Left lung (tissue), 4 donors: ENCODE measurements at regions not wholly inside any gene's neighbourhood (a gene's known extent, or its start where the extent isn't known, plus 50 kb on each side); places are given as distances from the start of the nearest gene placed in this dataset.

Experiments used
- ATAC-seq: fragments of 200-7000 bp; cut with Tn5 transposase; one replicate; pipeline ENCODE4 v1.9.1; 2020; ENCODE audit warnings: moderate library complexity
- DNase-seq, 4 donors: peaks; one replicate each; pipeline ENCODE4 v3.0.0-alpha.2; 2013 to 2020
- H3K27ac ChIP-seq, 2 donors: fragments of 200-600 bp; sonication (generic) in 1 of 2; one replicate each; pipeline versions ENCODE4 v1.5.0 to v1.8.0; 2020 to 2021
- H3K27me3 ChIP-seq, 2 donors: fragments of 200-600 bp; sonication (generic) in 1 of 2; one replicate each; pipeline versions ENCODE4 v1.5.0 to v1.8.0; 2020 to 2021
- H3K36me3 ChIP-seq, 2 donors: fragments of 200-600 bp; sonication (generic) in 1 of 2; one replicate each; pipeline versions ENCODE4 v1.5.0 to v1.8.0; 2020 to 2021
- H3K4me1 ChIP-seq, 2 donors: fragments of 200-600 bp; one replicate each; pipeline ENCODE4 v1.8.0; 2021
- H3K4me3 ChIP-seq, 2 donors: fragments of 200-600 bp; sonication (generic) in 1 of 2; one replicate each; pipeline versions ENCODE4 v1.5.0 to v1.8.0; 2020 to 2021; ENCODE audit warnings: mild to moderate bottlenecking in 1 of 2
- H3K9me3 ChIP-seq, 2 donors: fragments of 200-600 bp; sonication (generic) in 1 of 2; one replicate each; pipeline versions ENCODE4 v1.5.0 to v1.8.0; 2020 to 2021
- CTCF ChIP-seq, 2 donors: fragments of 200-600 bp; sonication (generic) in 1 of 2; IDR thresholded peaks; one replicate each; pipeline versions ENCODE4 v1.5.0 to v1.8.0; 2021; ENCODE audit warnings: antibody characterized with exemption in 2 of 2
- intact Hi-C, 2 donors: fragments of 100-400 bp; cut with DNase I; formaldehyde crosslinking; loops; one replicate each; pipeline versions ENCODE4 v1.11.2 to v1.14.2; 2022
- donor health status: DM: no; HTN: yes; CAD: no.
- donor health status: DM: no; HTN: no; CAD: no.

- ATAC-seq (no peak), DNase-seq (no peak)
- no peak overlapping the region for H3K4me3 ChIP-seq
- intact Hi-C loops: no loop called here
- no peaks in the 10 kb centered on the region for H3K9me3 ChIP-seq
- H3K27ac ChIP-seq: no peak overlapping the region
- no peaks in the 10 kb centered on the region for H3K27me3 ChIP-seq
- H3K4me1 ChIP-seq: no peaks in the 10 kb centered on the region
- H3K36me3 ChIP-seq: no peaks in the 10 kb centered on the region
- TF ChIP-seq CTCF (IDR thresholded peaks at IDR 0.05): no peak
Observed at GRCh38 chr5:158354958-158355357, 496.0 kb upstream of the CLINT1 start.

- Histone ChIP-seq H3K27me3 (no peaks in the 10 kb centered on the region), H3K27ac (no peak overlapping the region), H3K4me3 (no peak overlapping the region), H3K4me1 (no peaks in the 10 kb centered on the region), H3K9me3 (no peaks in the 10 kb centered on the region), H3K36me3 (no peaks in the 10 kb centered on the region)
- ATAC-seq: no peak
- intact Hi-C loops: no loop called here
- DNase-seq: no peak
- no peak for TF ChIP-seq CTCF (IDR thresholded peaks at IDR 0.05)
Observed at GRCh38 chr5:158351485-158352125, 492.7 kb upstream of the CLINT1 start.

- Histone ChIP-seq H3K9me3 (peaks cover 0 to 8% of the 10 kb centered on the region in 2 donors), H3K36me3 (no peaks in the 10 kb centered on the region), H3K4me1 (no peaks in the 10 kb centered on the region), H3K4me3 (no peak overlapping the region), H3K27me3 (no peaks in the 10 kb centered on the region), H3K27ac (no peak overlapping the region)
- DNase-seq: peak in 1 of 4 donors; percentile 16
- intact Hi-C loops: no loop called here
- ATAC-seq: no peak
- TF ChIP-seq CTCF (IDR thresholded peaks at IDR 0.05): no peak
Observed at GRCh38 chr5:158349987-158350386, 491.0 kb upstream of the CLINT1 start.

GRCh38 chr5:158344376-158344775, 485.4 kb upstream of the CLINT1 start:
- no peak overlapping the region for H3K4me3 ChIP-seq
- intact Hi-C loops: no loop called here
- H3K4me1 ChIP-seq: no peaks in the 10 kb centered on the region
- H3K36me3 ChIP-seq: no peaks in the 10 kb centered on the region
- ATAC-seq (no peak), DNase-seq (no peak)
- no peak for TF ChIP-seq CTCF (IDR thresholded peaks at IDR 0.05)
- H3K27ac ChIP-seq: no peak overlapping the region
- H3K9me3 ChIP-seq: peaks cover 0 to 8% of the 10 kb centered on the region in 2 donors
- no peaks in the 10 kb centered on the region for H3K27me3 ChIP-seq

GRCh38 chr5:158340608-158341007, 481.7 kb upstream of the CLINT1 start:
- intact Hi-C loops: no loop called here
- no peak overlapping the region for H3K27ac ChIP-seq
- no peaks in the 10 kb centered on the region for H3K36me3 ChIP-seq
- H3K4me1 ChIP-seq: no peaks in the 10 kb centered on the region
- H3K27me3 ChIP-seq: no peaks in the 10 kb centered on the region
- no peak for DNase-seq
- H3K4me3 ChIP-seq: no peak overlapping the region
- ATAC-seq: no peak
- no peak for TF ChIP-seq CTCF (IDR thresholded peaks at IDR 0.05)
- H3K9me3 ChIP-seq: peaks cover 0 to 6% of the 10 kb centered on the region in 2 donors
